Sigmoid colon (tissue), 6 donors: ENCODE measurements at regions not wholly inside any gene's neighbourhood (a gene's known extent, or its start where the extent isn't known, plus 50 kb on each side); places are given as distances from the start of the nearest gene placed in this dataset.

Source experiments
- DNase-seq: peaks from one replicate; pipeline ENCODE4 v3.0.0-alpha.2; 2019
- H3K27ac ChIP-seq, 4 donors: fragments of 200-600 bp; sonication (generic); one replicate each; pipeline ENCODE4 v1.5.1; 2016 to 2019; ENCODE audit warnings: mild to moderate bottlenecking in 1 of 4
- H3K27me3 ChIP-seq, 3 donors: fragments of 200-600 bp; sonication (generic); one replicate each; pipeline ENCODE4 v1.5.1; 2019; ENCODE audit warnings: mild to moderate bottlenecking in 1 of 3
- H3K36me3 ChIP-seq, 4 donors: fragments of 200-600 bp; sonication (generic); one replicate each; pipeline ENCODE4 v1.5.1; 2016 to 2019
- H3K4me1 ChIP-seq, 4 donors: fragments of 200-600 bp; sonication (generic); one replicate each; pipeline ENCODE4 v1.5.1; 2017 to 2019
- H3K4me3 ChIP-seq, 4 donors: fragments of 200-600 bp; sonication (generic); one replicate each; pipeline ENCODE4 v1.5.1; 2017 to 2019; ENCODE audit warnings: mild to moderate bottlenecking in 2 of 4, moderate library complexity in 1 of 4
- H3K9me3 ChIP-seq, 4 donors: fragments of 200-600 bp in 3 of 4; sonication (generic) in 3 of 4; one replicate each; pipeline versions ENCODE4 v1.5.1 to v1.6.1; 2013 to 2019
- EP300 ChIP-seq, 4 donors: sonication (generic); formaldehyde crosslinking; IDR thresholded peaks; one replicate each; pipeline ENCODE4 v1.6.1; 2017; ENCODE audit warnings: antibody characterized with exemption in 4 of 4
- POLR2A ChIP-seq, 2 donors: fragments of 450-650 bp; IDR thresholded peaks; one replicate each; pipeline ENCODE4 v1.6.1; 2016; ENCODE audit warnings: antibody characterized with exemption in 2 of 2, mild to moderate bottlenecking in 2 of 2, moderate library complexity in 2 of 2
- POLR2AphosphoS5 ChIP-seq, 4 donors: sonication (generic); formaldehyde crosslinking; IDR thresholded peaks; one replicate each; pipeline ENCODE4 v1.6.1; 2017; ENCODE audit warnings: antibody characterized with exemption in 4 of 4
- WGBS, 2 donors: extraction: QIAGEN DNeasy Blood & Tissue Kit; methylation state at CpG; one replicate each; pipeline ENCODE4 v1.1.7; 2013; 5-methylcytosine and 5-hydroxymethylcytosine counted together
- intact Hi-C: fragments of 100-400 bp; cut with DNase I; formaldehyde crosslinking; loops from one replicate; pipeline ENCODE4 v1.15.1; 2023
- TF ChIP-seq, protein P1 (sequence below), 4 experiments: fragments of 450-650 bp in 3 of 4; fragments of 200-600 bp in 1 of 4; IDR thresholded peaks; one replicate each; pipeline ENCODE4 v1.5.1; 2016 to 2019; ENCODE audit warnings: antibody characterized with exemption in 4 of 4, mild to moderate bottlenecking in 3 of 4, moderate library complexity in 2 of 4
- donor health status: healthy with polysubstance abuse.
- donor health status: healthy.

DNA sequence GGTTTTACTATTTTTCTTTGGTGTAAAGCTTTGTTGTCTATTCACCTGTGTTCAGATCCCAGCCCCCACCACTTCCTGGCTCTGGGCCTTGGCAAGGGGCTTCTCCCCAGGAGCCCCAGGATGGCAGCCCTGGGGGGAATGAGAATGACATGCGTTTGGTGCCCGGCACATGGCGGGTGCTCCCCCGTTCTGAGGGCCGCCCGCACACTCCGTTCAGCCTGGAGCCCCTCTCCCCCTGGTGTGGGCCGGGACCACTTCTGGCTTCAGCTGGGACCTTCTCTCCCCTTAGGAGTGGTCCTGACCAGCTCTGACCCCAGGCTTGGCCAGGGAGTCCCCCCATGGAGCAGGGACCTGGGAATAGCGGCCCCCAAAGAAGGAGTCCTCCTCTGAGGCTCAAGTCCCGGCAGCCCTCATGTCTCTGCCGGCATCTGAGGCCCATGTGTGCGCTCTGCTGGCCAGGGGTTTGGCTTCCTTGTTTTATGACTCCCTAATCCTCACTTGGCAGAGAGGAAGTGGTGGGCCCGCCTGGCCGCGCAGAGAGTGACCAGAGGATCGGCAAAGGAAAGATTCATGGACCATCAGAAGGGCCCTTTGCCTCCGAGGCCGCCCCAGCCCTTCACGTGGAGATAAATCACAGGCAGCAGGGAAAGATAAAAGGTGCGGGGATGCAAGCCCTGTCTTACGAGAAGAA is 57.0 kb upstream of the LMX1B start:
- Histone ChIP-seq H3K27ac (no peak overlapping the region), H3K4me1 (no peaks in the 10 kb centered on the region), H3K9me3 (peaks cover 0 to 4% (median 0%) of the 10 kb centered on the region in 4 donors), H3K4me3 (no peak overlapping the region), H3K36me3 (no peaks in the 10 kb centered on the region), H3K27me3 (peaks cover 0 to 21% (median under 1%) of the 10 kb centered on the region in 3 donors)
- WGBS, 2 donors: 81 to 90% methylated on average over 21 of the region's 21 CpGs
- TF ChIP-seq EP300 (IDR thresholded peaks at IDR 0.05): no peak
- TF ChIP-seq, protein P1, sequence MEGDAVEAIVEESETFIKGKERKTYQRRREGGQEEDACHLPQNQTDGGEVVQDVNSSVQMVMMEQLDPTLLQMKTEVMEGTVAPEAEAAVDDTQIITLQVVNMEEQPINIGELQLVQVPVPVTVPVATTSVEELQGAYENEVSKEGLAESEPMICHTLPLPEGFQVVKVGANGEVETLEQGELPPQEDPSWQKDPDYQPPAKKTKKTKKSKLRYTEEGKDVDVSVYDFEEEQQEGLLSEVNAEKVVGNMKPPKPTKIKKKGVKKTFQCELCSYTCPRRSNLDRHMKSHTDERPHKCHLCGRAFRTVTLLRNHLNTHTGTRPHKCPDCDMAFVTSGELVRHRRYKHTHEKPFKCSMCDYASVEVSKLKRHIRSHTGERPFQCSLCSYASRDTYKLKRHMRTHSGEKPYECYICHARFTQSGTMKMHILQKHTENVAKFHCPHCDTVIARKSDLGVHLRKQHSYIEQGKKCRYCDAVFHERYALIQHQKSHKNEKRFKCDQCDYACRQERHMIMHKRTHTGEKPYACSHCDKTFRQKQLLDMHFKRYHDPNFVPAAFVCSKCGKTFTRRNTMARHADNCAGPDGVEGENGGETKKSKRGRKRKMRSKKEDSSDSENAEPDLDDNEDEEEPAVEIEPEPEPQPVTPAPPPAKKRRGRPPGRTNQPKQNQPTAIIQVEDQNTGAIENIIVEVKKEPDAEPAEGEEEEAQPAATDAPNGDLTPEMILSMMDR (IDR thresholded peaks at IDR 0.05): no peak
- no peak for TF ChIP-seq POLR2A (IDR thresholded peaks at IDR 0.05)
- TF ChIP-seq POLR2AphosphoS5 (IDR thresholded peaks at IDR 0.05): no peak
- no peak for DNase-seq
- intact Hi-C loops: no loop called here

DNA sequence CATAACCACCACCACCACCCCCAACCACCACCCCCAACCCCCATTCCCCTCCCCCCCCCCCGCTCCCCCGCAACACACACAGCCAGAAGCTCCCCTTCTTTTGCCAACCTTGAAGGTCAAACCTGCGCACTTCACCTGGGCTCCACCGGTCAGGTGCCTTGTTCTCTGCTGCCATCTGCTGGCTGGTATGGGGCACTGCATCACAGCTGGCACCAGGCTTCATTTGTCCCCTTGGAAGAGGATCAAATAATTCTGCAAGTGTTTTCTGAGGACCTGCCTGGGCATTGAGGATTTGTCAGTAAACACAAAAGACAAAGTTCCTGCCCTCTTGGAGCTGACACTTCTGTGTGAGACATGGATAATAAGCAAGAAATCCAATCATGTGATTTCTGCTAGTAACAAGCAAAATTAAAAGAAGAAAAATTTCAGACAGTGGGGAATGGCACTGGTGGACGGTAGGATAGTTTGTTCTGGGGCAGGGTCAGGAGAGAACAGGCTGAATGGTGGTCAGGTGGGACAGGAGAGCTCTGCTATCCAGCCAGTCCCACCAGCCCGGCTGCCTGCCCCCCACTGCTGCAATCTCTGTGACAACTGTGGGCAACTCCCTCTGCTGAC is 55.6 kb upstream of the LMX1B start:
- WGBS, 2 donors: 9 to 22% methylated on average over 6 of the region's 6 CpGs
- no peak for TF ChIP-seq EP300 (IDR thresholded peaks at IDR 0.05)
- TF ChIP-seq POLR2A (IDR thresholded peaks at IDR 0.05): no peak
- no peak for TF ChIP-seq POLR2AphosphoS5 (IDR thresholded peaks at IDR 0.05)
- TF ChIP-seq, protein P1 (IDR thresholded peaks at IDR 0.05): peak; percentile 28 to 84 (median 70)
- intact Hi-C loops: loop anchor here (1.0 kb wide), 1 partner anchor 57 kb away; no protein-coding TSS in a partner anchor

DNA sequence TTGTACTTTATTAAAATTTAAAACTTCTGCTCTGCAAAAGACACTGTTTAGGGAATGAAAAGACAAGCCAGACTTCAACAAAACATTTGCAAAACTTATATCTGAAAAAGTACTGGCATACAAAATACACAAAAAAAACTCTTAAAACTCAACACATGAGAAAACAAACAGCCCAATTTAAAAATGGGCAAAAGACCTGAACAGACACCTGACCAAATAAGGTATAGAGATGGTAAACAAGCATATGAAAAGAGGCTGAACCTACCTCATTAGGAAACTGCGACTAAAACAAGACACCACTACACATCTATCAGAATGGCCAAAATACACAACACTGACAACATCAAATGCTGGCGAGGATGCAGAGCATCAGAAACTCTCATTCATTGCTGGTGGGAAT is 54.4 kb upstream of the LMX1B start:
- H3K4me1 ChIP-seq: no peaks in the 10 kb centered on the region
- H3K27me3 ChIP-seq: peaks cover 0 to 46% (median 22%) of the 10 kb centered on the region in 3 donors
- TF ChIP-seq POLR2AphosphoS5 (IDR thresholded peaks at IDR 0.05) (no peak), POLR2A (IDR thresholded peaks at IDR 0.05) (no peak), EP300 (IDR thresholded peaks at IDR 0.05) (no peak)
- TF ChIP-seq, protein P1 (IDR thresholded peaks at IDR 0.05): no peak
- no peak overlapping the region for H3K4me3 ChIP-seq
- H3K36me3 ChIP-seq: no peaks in the 10 kb centered on the region
- DNase-seq: no peak
- WGBS, 2 donors: 75 to 89% methylated on average over 2 of the region's 2 CpGs
- H3K27ac ChIP-seq: no peak overlapping the region
- peaks cover 0 to 4% (median 0%) of the 10 kb centered on the region in 4 donors for H3K9me3 ChIP-seq
- intact Hi-C loops: no loop called here

More for the DNA sequence above, 55.6 kb upstream of the LMX1B start:
- Histone ChIP-seq H3K27ac (no peak overlapping the region), H3K36me3 (no peaks in the 10 kb centered on the region), H3K4me1 (no peaks in the 10 kb centered on the region), H3K4me3 (no peak overlapping the region), H3K27me3 (peaks cover 0 to 35% (median 14%) of the 10 kb centered on the region in 3 donors), H3K9me3 (peaks cover 0 to 4% (median 0%) of the 10 kb centered on the region in 4 donors)
- DNase-seq: peak; percentile 73

DNA sequence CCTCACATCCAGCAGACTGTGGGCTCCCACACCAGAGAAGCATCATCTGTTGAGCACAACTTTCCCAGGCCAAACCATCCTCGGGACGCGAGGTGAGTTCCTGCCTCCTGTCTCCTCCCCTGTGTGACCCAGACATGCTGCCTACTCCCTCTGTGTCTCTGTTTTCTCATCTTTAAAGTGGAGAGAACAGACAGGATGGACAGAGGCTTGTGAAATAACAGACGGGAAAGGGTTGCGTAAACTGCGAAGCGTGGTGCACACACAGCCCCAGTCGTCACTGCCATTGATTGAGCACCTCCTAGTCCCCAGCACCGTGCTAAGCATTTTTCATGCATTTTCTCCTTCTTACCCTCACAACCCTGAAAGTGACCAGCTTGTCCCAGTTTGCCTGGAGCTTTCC is 52.1 kb upstream of the LMX1B start:
- Histone ChIP-seq H3K27ac (no peak overlapping the region), H3K27me3 (peaks cover 0 to 65% (median 22%) of the 10 kb centered on the region in 3 donors), H3K36me3 (no peaks in the 10 kb centered on the region), H3K9me3 (no peaks in the 10 kb centered on the region), H3K4me3 (no peak overlapping the region), H3K4me1 (no peaks in the 10 kb centered on the region)
- TF ChIP-seq POLR2AphosphoS5 (IDR thresholded peaks at IDR 0.05): no peak
- no peak for TF ChIP-seq EP300 (IDR thresholded peaks at IDR 0.05)
- TF ChIP-seq POLR2A (IDR thresholded peaks at IDR 0.05): no peak
- TF ChIP-seq, protein P1 (IDR thresholded peaks at IDR 0.05): no peak
- 62 to 65% methylated on average over 9 of the region's 9 CpGs for WGBS, 2 donors
- DNase-seq: no peak
- intact Hi-C loops: no loop called here
